ENCODE measurements at regions not wholly inside any gene's neighbourhood (a gene's known extent, or its start where the extent isn't known, plus 50 kb on each side); places are given as distances from the start of the nearest gene placed in this dataset.

DNA sequence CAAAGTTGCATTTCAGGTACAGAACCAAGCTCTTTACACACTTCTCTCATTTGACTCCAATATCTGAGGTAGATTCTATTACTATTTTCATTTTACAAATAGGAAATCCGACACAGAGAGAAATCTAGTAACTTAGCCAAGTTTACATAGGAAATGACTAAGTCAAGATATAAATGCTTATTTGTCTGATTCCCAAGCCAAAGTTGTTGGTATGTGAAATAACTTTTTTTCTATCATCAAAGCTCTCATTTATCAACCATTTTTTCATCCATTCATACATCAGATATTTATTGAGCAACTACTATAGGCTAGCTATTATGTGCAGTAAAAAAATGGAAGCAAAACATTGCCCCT lies 89.2 kb upstream of the MITF start:
- TF ChIP-seq, protein P1, sequence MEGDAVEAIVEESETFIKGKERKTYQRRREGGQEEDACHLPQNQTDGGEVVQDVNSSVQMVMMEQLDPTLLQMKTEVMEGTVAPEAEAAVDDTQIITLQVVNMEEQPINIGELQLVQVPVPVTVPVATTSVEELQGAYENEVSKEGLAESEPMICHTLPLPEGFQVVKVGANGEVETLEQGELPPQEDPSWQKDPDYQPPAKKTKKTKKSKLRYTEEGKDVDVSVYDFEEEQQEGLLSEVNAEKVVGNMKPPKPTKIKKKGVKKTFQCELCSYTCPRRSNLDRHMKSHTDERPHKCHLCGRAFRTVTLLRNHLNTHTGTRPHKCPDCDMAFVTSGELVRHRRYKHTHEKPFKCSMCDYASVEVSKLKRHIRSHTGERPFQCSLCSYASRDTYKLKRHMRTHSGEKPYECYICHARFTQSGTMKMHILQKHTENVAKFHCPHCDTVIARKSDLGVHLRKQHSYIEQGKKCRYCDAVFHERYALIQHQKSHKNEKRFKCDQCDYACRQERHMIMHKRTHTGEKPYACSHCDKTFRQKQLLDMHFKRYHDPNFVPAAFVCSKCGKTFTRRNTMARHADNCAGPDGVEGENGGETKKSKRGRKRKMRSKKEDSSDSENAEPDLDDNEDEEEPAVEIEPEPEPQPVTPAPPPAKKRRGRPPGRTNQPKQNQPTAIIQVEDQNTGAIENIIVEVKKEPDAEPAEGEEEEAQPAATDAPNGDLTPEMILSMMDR (IDR thresholded peaks at IDR 0.05), result no peak
- no peak for TF ChIP-seq POLR2A (IDR thresholded peaks at IDR 0.05)

All from breast epithelium (tissue), 3 donors.